Fibroblast of skin of left quadriceps (primary cell): ENCODE measurements at regions not wholly inside any gene's neighbourhood (a gene's known extent, or its start where the extent isn't known, plus 50 kb on each side); places are given as distances from the start of the nearest gene placed in this dataset.

ENCODE experiments used
- DNase-seq, 2 experiments: peaks; one replicate each; pipeline ENCODE4 v3.0.0-alpha.2; 2013; ENCODE audit warnings: low read depth in 2 of 2

DNA sequence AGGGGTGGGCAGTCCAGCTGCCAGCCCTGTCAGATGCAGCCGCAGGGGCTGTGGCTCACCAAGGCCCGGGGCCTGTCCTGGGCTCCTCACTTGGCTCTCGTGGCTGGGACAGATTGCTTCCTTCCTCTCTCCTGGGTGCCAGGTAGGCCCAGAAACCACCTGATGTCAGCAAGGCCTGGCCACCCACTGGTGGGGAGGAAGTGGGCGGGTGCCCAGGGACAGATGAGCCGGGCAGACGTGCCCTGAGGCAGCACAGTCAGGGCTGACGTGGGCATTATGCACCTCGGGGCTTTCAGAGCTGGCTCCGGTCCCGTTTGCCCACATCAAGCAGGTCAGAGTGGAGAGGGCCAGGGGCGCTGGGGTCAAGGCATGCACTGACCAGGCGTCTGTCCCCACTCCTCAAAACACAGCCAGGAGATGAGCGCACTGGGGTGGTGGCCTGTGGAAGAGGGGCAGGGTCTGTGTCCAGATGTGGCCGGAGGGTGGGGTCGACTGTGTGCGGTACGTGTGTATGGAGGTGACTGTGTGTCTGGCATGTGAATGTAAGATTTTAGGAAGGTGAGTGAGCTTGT, 133.2 kb upstream of the PTPN1 start:
- DNase-seq: no peak

DNA sequence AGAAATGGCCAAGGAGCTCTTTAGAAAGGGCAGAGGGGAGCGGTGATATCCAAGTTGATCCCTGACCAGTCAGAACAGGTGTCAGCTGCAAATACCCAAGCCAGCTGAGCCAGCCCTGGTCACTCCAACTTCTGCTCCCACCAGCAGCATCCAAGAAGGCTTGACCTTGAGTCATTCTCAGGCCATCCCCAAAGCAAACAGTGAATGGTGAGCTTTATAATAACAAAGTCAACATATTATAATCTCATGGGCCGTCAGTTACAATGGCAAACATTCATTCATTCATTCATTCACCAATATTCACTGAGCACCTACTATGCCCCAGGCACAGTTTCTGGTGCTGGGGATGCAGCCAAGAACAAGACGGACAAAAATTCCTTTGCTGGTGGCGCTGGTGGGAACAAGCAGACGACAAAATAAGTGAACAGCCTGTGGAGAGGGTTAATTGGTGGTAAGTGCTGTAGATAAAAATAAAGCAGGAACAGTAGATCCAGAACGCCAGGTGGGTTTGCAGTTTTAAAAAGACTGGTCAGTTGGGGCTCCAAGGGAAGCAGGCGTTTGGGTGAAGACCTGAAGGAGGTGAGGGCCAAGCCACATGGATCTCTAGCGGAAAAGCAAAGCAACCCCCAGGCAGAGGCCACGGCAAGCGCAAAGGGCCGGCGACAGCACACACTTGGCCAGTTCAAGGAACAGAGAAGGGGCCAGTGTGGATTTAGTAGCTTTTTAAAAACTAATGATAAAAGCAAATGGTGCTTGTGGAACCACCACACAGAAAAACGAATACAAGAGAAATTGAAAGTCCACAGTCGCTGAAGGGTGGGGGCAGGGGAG, 131.8 kb upstream of the PTPN1 start:
- no peak for DNase-seq

GRCh38 chr20:50379049-50379990, 130.9 kb upstream of the PTPN1 start:
- peak; percentile 84 to 87 for DNase-seq

DNA sequence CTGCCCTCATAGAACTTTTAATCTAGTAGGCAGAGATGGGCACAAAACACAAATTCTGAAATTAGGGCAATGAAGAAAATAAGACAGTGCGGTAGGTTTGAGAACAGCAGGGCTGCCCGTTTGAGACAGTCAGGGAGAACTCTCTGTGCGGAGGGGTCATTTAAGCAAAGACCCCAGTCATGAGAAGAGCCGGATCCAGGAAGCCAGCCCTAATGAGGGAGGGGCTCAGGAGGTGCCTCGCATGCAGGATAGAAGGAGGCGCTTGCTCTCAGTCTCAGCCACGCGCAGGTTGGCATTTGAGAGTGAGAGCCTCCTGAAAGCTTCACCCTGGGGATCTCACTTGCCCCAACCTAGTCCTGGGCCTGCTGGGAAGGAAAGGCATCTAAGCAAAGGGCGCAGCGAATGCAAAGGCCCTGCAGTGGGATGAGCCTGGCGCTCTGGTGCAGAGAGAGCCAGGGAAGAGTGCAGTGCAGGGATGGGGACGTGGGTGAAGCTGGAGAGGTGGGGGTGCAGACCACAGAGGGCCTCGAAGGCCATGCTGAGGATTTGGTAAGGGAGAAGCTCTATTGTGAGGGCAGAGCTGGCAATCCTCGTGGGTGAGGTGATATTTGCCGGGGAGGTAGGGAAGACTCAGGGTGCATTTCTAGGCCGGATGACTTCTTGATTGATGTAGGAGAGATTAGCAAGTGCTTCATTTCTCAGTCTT, 130.0 kb upstream of the PTPN1 start:
- DNase-seq: no peak

GRCh38 chr20:50380697-50381040, 129.5 kb upstream of the PTPN1 start:
- peak; percentile 15 to 24 for DNase-seq

DNA sequence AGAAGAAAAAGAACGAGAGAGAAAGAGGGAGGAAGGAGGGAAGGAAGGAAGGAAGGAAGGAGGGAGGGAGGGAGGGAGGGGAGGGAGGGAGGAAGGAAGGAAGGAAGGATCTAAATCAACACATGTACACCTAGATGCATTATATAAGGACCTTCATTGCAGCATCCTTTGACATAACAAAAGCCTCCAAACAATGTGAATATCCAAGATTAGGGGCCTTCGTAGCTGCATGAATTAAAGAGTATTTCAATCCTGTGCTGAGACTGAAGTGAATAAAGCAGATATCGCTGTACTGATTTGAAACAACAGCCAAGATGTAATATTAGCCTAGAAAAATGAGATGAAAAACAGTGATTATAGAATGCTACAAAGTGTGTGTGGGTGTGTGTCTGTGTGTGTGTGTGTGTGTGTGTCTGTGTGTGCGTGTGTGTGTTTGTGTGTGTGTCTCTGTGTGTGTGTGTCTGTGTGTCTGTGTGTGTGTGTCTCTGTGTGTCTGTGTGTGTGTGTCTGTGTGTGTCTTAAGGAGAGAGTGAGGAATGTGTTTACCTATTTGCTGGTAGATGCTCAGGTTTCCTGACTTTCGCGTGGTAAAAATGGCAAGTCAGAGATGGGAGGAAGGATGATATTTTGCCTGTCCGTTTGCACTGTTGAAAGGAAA, 129.0 kb upstream of the PTPN1 start:
- no peak for DNase-seq

GRCh38 chr20:50381771-50382593, 128.2 kb upstream of the PTPN1 start:
- DNase-seq: no peak

DNA sequence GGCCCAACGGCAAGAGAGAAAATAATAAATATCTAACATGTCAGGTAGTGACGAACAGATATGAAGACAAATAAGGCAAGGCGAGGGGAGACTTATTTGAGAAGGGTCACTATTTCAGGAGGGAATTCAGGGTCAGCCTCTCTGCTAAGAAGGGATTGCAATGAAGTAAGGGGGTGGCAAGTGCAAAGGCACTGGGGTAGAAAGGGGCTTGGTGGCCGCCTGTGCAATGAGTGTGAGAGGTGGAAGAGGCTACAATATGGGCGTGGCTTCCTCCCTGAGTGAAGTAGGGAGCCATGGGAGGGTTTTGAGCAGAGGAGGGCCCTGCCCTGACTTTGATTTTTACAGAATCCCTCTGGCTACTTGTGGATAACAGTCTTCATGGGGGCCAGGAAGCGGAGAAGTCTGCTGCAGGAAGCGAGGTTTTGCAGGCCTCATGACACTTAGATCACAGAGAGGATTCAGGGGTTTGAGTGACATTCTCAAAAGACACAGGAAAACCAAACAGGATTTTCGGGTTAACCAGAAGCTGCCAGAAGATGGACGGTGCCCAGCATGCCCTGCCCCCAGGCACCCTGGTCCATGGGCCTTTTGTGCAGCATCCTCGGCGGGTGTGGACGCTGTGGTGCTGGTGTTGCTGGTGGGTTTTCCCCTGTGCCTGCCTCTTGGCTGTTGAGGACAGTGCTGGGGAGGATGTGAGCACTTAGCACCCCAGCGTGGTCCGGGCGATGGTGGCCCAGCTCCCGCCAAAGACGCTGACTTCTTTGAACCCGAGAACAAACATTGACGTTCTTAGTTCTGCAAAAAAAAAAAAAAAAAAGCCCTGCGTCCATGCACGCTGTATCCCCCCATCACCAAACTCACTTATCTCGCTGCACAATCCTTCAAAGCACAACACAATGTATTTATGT, 124.2 kb upstream of the PTPN1 start:
- no peak for DNase-seq

GRCh38 chr20:50386641-50386960, 123.6 kb upstream of the PTPN1 start:
- no peak for DNase-seq

DNA sequence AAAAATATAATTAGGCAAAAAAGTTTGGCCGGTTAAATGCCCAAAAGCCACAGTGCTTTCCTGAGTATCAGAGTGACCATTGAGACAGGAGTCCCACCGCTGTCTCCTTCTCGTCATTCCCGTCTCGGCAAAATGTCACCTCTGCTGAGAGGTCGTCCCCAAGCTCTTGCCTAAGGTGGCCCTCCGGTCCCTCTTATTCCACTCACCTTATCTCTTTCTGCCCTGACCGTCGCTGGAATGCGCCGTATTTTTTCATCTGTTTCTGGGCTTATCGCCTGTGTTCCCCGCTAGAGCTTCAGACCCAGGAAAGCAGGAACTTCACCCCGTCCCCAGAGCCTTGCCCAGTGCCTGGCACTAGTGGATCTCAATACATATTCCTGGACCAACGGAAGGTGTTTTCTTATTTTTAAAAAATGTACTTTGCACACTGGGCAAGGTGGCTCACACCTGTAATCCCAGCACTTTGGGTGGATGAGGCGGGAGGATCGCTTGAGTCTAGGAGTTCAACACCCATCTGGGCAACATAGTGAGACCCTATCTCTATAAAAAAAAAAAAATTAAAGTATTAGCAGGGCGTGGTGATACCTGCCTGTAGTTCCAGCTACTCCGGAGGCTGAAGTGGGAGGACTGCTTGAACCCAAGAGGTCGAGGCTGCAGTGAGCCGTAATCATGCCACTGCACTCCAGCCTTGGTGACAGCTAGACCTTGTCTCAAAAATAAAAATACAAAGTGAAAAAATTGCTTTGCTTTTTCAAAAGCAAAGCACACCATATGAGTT, 122.8 kb upstream of the PTPN1 start:
- no peak for DNase-seq

- DNase-seq: no peak
Measured at GRCh38 chr20:50387996-50388332, 122.2 kb upstream of the PTPN1 start.

GRCh38 chr20:50388733-50389437, 121.3 kb upstream of the PTPN1 start:
- DNase-seq: no peak

GRCh38 chr20:50389438-50389807, 120.8 kb upstream of the PTPN1 start:
- DNase-seq: no peak

DNA sequence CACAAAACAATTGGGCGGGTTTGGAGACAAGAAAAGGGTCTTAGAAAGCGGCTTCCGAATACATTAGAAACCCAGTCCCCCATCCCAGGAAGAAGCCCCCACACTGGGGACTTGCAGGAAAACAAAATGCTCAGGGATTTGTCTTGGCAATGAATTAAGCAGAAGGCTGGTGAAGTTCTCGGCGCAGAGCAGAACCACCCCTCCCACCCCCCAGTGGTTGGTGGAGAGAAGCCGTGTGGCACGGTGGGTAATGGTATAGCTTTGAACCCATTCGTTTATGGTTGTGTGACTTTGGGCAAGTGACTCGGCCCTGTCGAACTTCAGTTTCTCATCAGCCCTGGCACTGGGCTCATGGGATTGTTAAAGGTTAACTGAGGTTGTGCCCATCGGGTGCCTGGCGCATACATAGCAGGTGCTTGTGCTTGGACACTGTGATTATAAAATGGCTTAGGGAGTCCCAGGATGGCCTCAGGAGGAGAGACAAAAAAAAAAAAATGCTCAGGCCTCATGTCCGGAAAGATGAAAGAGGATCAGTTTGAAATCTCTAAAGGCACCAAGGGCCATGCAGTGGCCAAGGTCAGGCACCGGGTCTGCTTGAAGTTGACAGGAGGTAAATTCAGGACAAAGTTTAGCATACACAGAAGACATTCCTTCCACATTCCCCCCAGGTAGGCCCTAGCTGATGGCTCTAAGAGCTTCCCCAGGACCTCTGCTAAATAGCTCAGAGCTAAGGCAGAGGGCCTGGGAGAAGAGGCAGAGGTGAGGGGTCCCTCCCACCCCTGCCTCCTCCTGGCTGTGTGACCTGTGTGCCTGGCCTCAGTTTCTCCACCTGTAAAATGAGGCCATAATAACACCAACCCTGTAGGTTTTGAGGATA, 120.1 kb upstream of the PTPN1 start:
- DNase-seq: no peak

- DNase-seq: no peak
Measured at GRCh38 chr20:50390685-50391443, 119.3 kb upstream of the PTPN1 start.

- DNase-seq: no peak
Measured at GRCh38 chr20:50391444-50392137, 118.6 kb upstream of the PTPN1 start.
